Neural progenitor cell (in vitro differentiated cells): ENCODE measurements at regions not wholly inside any gene's neighbourhood (a gene's known extent, or its start where the extent isn't known, plus 50 kb on each side); places are given as distances from the start of the nearest gene placed in this dataset.
"Not testable (repeated sequence)": the region's sequence is repeated elsewhere in the genome, so short reads cannot be mapped to it uniquely, and the experiment has no call there.

ENCODE experiments used
- DNase-seq: peaks from one replicate; pipeline ENCODE4 v3.0.0-alpha.2; 2016; ENCODE audit warnings: low spot score
- H2AFZ ChIP-seq: fragments of 200-600 bp; sonication (generic); replicated peaks from 2 replicates; pipeline ENCODE4 v1.6.1; 2016; ENCODE audit warnings: antibody characterized with exemption
- H3F3A ChIP-seq: fragments of 200-600 bp; sonication (generic); 2 replicates; pipeline ENCODE4 v1.6.1; 2016; ENCODE audit warnings: antibody characterized with exemption, low read depth
- H3K27ac ChIP-seq: fragments of 200-600 bp; sonication (generic); 2 replicates; pipeline ENCODE4 v1.5.1; 2016; ENCODE audit warnings: mild to moderate bottlenecking
- H3K27me3 ChIP-seq: fragments of 200-600 bp; sonication (generic); 2 replicates; pipeline ENCODE4 v1.6.1; 2016; ENCODE audit warnings: mild to moderate bottlenecking, moderate library complexity
- H3K36me3 ChIP-seq: fragments of 200-600 bp; sonication (generic); 2 replicates; pipeline ENCODE4 v1.5.1; 2016
- H3K4me1 ChIP-seq: fragments of 200-600 bp; sonication (generic); 2 replicates; pipeline ENCODE4 v1.6.1; 2016; ENCODE audit warnings: mixed run types
- H3K4me2 ChIP-seq: fragments of 200-600 bp; sonication (generic); 2 replicates; pipeline ENCODE4 v1.6.1; 2016
- H3K4me3 ChIP-seq: fragments of 200-600 bp; sonication (generic); 2 replicates; pipeline ENCODE4 v1.5.1; 2016
- H3K79me2 ChIP-seq: fragments of 200-600 bp; sonication (generic); 2 replicates; pipeline ENCODE4 v1.6.1; 2016; ENCODE audit warnings: low read depth
- H3K9ac ChIP-seq: fragments of 200-600 bp; sonication (generic); 2 replicates; pipeline ENCODE4 v1.6.1; 2016
- H3K9me3 ChIP-seq: fragments of 200-600 bp; sonication (generic); 2 replicates; pipeline ENCODE4 v1.5.1; 2016; ENCODE audit warnings: low read depth
- H4K20me1 ChIP-seq: fragments of 200-600 bp; sonication (generic); 2 replicates; pipeline ENCODE4 v1.6.1; 2016; ENCODE audit warnings: low read depth
- H3K27ac Mint-ChIP-seq: 3 replicates; pipeline ENCODE4 v1.8.0; 2021; ENCODE audit warnings: mixed read lengths
- H3K27me3 Mint-ChIP-seq: 2 replicates; pipeline ENCODE4 v1.8.0; 2022; ENCODE audit warnings: low read depth, mild to moderate bottlenecking, inconsistent platforms, moderate library complexity, mixed read lengths; ENCODE audit not compliant: insufficient read depth
- H3K36me3 Mint-ChIP-seq: 3 replicates; pipeline ENCODE4 v1.8.0; 2021; ENCODE audit warnings: mixed read lengths
- H3K4me1 Mint-ChIP-seq: 3 replicates; pipeline ENCODE4 v1.8.0; 2021; ENCODE audit warnings: mixed read lengths
- H3K4me3 Mint-ChIP-seq: 3 replicates; pipeline ENCODE4 v1.8.0; 2021; ENCODE audit warnings: mild to moderate bottlenecking, moderate library complexity, mixed read lengths
- H3K9me3 Mint-ChIP-seq: 3 replicates; pipeline ENCODE4 v1.8.0; 2020; ENCODE audit warnings: mixed read lengths
- EZH2 ChIP-seq: fragments of 200-600 bp; sonication (generic); IDR thresholded peaks from 2 replicates; pipeline ENCODE4 v1.6.1; 2017; ENCODE audit warnings: antibody characterized with exemption, mild to moderate bottlenecking, moderate library complexity
- EZH2phosphoT487 ChIP-seq: fragments of 200-600 bp; sonication (generic); IDR thresholded peaks from 2 replicates; pipeline ENCODE4 v1.6.1; 2017; ENCODE audit warnings: antibody characterized with exemption
- TF ChIP-seq, protein P1 (sequence below): fragments of 200-600 bp; sonication (generic); IDR thresholded peaks from 2 replicates; pipeline ENCODE4 v1.5.1; 2017; ENCODE audit warnings: antibody characterized with exemption, mild to moderate bottlenecking

DNA sequence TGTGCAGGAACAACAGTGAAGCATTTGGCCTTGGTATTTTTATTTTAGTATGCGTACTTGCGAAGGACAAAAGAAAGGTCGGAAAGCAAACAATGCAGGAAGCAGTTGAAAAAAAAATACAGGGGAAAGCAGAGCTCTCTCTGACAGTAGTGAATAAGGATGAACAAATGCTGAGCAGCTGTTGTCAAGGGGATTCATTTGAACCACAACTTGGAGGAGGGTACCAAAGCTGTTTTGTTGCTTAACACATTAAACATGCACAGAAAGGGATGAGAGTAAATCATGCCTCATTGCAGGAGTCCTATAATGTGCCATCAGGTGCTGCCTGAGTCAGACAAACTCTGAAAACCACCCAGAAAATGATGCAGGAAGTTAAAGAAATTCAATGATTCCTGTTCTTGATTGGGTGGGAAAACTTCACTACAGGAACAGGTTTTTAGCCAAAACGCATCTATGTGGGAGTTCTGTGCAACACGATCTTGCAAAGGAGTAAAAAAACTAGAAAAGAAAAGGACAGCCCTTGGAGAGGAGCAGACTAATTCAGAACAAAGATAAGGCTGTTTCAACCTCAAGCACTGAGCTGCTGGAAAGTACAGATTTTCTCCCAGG, 2113.5 kb downstream of the LRRC4C start:
- H3K27me3 Mint-ChIP-seq, result peaks cover 2% of the 10 kb centered on the region
- Histone ChIP-seq H3K4me1 (peaks cover 3% of the 10 kb centered on the region), H2AFZ (peak overlapping the region; percentile 54), H3F3A (no peaks in the 10 kb centered on the region), H3K36me3 (no peaks in the 10 kb centered on the region), H3K9me3 (no peaks in the 10 kb centered on the region), H3K4me2 (no peak overlapping the region), H3K27ac (no peak overlapping the region), H3K4me3 (no peak overlapping the region), H4K20me1 (no peaks in the 10 kb centered on the region), H3K27me3 (no peaks in the 10 kb centered on the region), H3K9ac (no peak overlapping the region), H3K79me2 (no peaks in the 10 kb centered on the region)
- H3K4me1 Mint-ChIP-seq, result peaks cover 14% of the 10 kb centered on the region
- H3K4me3 Mint-ChIP-seq, result no peak overlapping the region
- DNase-seq, result no peak
- no peak overlapping the region for H3K27ac Mint-ChIP-seq
- H3K36me3 Mint-ChIP-seq, result no peaks in the 10 kb centered on the region
- H3K9me3 Mint-ChIP-seq, result no peaks in the 10 kb centered on the region
- no peak for TF ChIP-seq EZH2phosphoT487
- TF ChIP-seq, protein P1, sequence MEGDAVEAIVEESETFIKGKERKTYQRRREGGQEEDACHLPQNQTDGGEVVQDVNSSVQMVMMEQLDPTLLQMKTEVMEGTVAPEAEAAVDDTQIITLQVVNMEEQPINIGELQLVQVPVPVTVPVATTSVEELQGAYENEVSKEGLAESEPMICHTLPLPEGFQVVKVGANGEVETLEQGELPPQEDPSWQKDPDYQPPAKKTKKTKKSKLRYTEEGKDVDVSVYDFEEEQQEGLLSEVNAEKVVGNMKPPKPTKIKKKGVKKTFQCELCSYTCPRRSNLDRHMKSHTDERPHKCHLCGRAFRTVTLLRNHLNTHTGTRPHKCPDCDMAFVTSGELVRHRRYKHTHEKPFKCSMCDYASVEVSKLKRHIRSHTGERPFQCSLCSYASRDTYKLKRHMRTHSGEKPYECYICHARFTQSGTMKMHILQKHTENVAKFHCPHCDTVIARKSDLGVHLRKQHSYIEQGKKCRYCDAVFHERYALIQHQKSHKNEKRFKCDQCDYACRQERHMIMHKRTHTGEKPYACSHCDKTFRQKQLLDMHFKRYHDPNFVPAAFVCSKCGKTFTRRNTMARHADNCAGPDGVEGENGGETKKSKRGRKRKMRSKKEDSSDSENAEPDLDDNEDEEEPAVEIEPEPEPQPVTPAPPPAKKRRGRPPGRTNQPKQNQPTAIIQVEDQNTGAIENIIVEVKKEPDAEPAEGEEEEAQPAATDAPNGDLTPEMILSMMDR, result no peak
- TF ChIP-seq EZH2, result no peak

DNA sequence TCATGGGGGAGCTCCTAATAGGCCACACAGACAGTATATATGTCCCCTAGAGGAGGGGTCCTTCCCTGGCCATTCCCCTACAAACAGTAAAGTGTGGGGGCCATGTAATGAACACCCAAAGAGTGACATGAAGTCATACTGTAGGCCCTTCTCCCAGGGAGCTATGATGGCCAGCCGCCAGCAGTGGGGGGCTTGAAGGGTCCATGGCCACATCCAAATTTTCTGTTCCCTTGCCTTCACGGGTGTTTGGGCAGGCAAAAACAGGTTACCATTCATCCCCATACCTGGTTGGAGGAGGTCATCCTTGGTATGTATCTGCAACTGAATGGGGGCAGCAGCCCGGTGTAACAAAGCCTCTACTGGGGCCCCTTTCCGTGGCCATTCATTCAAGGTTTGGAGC, 2118.0 kb downstream of the LRRC4C start:
- no peak for TF ChIP-seq EZH2
- no peak for TF ChIP-seq EZH2phosphoT487
- TF ChIP-seq, protein P1, result no peak
- H3K4me1 ChIP-seq, result peaks cover 3% of the 10 kb centered on the region
- no peak overlapping the region for H3K27ac ChIP-seq

DNA sequence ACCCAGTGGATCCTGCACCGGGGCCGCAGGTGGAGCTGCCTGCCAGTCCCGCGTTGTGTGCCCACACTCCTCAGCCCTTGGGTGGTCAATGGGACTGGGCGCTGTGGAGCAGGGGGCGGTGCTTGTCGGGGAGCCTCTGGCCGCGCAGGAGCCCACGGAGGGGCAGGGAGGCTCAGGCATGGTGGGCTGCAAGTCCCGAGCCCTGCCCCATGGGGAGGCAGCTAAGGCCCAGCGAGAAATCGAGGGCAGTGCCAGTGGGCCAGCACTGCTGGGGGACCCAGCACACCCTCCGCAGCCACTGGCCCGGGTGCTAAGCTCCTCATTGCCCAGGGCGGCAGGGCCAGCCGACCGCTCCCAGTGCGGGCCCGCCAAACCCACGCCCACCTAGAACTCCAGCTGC, 2126.4 kb downstream of the LRRC4C start:
- H3K79me2 ChIP-seq, H3K27me3 Mint-ChIP-seq, DNase-seq, H3K36me3 Mint-ChIP-seq, H3K4me1 Mint-ChIP-seq, H3K9ac ChIP-seq, H3F3A ChIP-seq, H3K4me1 ChIP-seq, H2AFZ ChIP-seq, H3K36me3 ChIP-seq, H3K4me2 ChIP-seq, H3K27ac Mint-ChIP-seq, H4K20me1 ChIP-seq, H3K4me3 Mint-ChIP-seq, H3K27me3 ChIP-seq, H3K27ac ChIP-seq, H3K9me3 ChIP-seq, H3K4me3 ChIP-seq: not testable (repeated sequence)
- H3K9me3 Mint-ChIP-seq, result peaks cover 13% of the 10 kb centered on the region

More for the DNA sequence above, 2118.0 kb downstream of the LRRC4C start:
- Histone ChIP-seq H3K4me2 (no peak overlapping the region), H3K9ac (no peak overlapping the region), H4K20me1 (no peaks in the 10 kb centered on the region), H3K36me3 (no peaks in the 10 kb centered on the region), H3K9me3 (no peaks in the 10 kb centered on the region), H3K27me3 (no peaks in the 10 kb centered on the region), H3F3A (no peaks in the 10 kb centered on the region), H3K4me3 (no peak overlapping the region), H3K79me2 (no peaks in the 10 kb centered on the region), H2AFZ (no peak overlapping the region)
- DNase-seq, result no peak
- peaks cover 2% of the 10 kb centered on the region for H3K36me3 Mint-ChIP-seq
- no peak overlapping the region for H3K4me3 Mint-ChIP-seq
- peaks cover 14% of the 10 kb centered on the region for H3K4me1 Mint-ChIP-seq
- H3K27me3 Mint-ChIP-seq, result peaks cover 2% of the 10 kb centered on the region
- H3K9me3 Mint-ChIP-seq, result peaks cover 26% of the 10 kb centered on the region
- no peak overlapping the region for H3K27ac Mint-ChIP-seq

DNA sequence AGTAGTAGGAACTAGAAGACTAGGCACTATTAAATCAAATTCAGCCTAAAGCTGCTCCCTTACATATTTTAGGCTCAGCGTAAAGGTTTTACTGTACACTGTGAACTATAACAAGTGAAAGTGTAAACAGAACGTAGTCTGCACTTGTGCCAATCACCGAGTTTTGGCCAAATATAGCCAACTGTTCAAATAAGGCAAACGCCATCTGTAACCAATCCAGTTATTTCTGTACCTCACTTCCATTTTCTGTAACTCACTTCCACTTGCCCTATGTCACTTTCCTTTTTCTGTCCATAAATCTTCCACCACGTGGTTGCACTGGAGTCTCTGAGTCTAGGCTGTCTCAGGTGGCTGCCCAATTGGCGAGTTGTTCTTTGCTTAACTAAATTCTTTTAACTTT, 2132.2 kb downstream of the LRRC4C start:
- no peak overlapping the region for H3K4me3 Mint-ChIP-seq
- no peak for TF ChIP-seq EZH2phosphoT487
- no peak for TF ChIP-seq EZH2
- TF ChIP-seq, protein P1, result no peak
- Histone ChIP-seq H3K4me1 (no peaks in the 10 kb centered on the region), H3K27me3 (no peaks in the 10 kb centered on the region), H3F3A (no peaks in the 10 kb centered on the region), H3K9me3 (no peaks in the 10 kb centered on the region), H4K20me1 (no peaks in the 10 kb centered on the region), H3K4me2 (no peak overlapping the region), H2AFZ (no peak overlapping the region), H3K79me2 (no peaks in the 10 kb centered on the region), H3K27ac (no peak overlapping the region), H3K9ac (no peak overlapping the region), H3K4me3 (no peak overlapping the region), H3K36me3 (no peaks in the 10 kb centered on the region)
- H3K9me3 Mint-ChIP-seq, result peaks cover 4% of the 10 kb centered on the region
- no peaks in the 10 kb centered on the region for H3K36me3 Mint-ChIP-seq
- DNase-seq, result no peak
- H3K4me1 Mint-ChIP-seq, result no peaks in the 10 kb centered on the region
- peaks cover 3% of the 10 kb centered on the region for H3K27me3 Mint-ChIP-seq
- H3K27ac Mint-ChIP-seq, result no peak overlapping the region

DNA sequence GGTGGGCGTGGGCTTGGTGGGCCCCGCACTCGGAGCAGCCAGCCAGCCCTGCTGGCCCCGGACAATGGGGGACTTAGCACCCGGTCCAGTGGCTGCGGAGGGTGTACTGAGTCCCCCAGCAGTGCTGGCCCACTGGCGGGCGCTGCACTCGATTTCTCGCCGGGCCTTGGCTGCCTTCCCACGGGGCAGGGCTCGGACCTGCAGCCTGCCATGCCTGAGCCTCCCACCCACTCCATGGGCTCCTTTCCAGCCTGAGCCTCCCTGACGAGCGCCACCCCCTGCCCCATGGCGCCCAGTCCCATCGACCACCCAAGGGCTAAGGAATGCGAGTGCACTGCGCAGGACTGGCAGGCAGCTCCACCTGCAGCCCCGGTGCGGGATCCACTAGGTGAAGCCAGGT, 2147.6 kb downstream of the LRRC4C start:
- H3K9me3 Mint-ChIP-seq, result peaks cover 22% of the 10 kb centered on the region
- H3K36me3 ChIP-seq, H3K36me3 Mint-ChIP-seq: not testable (repeated sequence)

More for the DNA sequence above, 2147.6 kb downstream of the LRRC4C start:
- H3K27ac Mint-ChIP-seq, H2AFZ ChIP-seq, H3K27ac ChIP-seq, H3F3A ChIP-seq, DNase-seq, H3K9me3 ChIP-seq, H3K4me3 Mint-ChIP-seq, H4K20me1 ChIP-seq, H3K9ac ChIP-seq, H3K27me3 Mint-ChIP-seq, H3K27me3 ChIP-seq, H3K4me2 ChIP-seq, H3K4me3 ChIP-seq, H3K79me2 ChIP-seq, H3K4me1 Mint-ChIP-seq, H3K4me1 ChIP-seq: not testable (repeated sequence)
